Liver (tissue), 8 donors: ENCODE measurements at regions not wholly inside any gene's neighbourhood (a gene's known extent, or its start where the extent isn't known, plus 50 kb on each side); places are given as distances from the start of the nearest gene placed in this dataset.

Experiments
- DNase-seq: peaks from one replicate; pipeline ENCODE4 v3.0.0-alpha.2; 2017; ENCODE audit warnings: low spot score
- H3K27ac ChIP-seq, 2 donors: one replicate each; pipeline ENCODE4 v1.7.0; 2013; ENCODE audit warnings: inconsistent platforms in 2 of 2, low read length in 2 of 2, control low read depth in 1 of 2, low read depth in 1 of 2, mild to moderate bottlenecking in 1 of 2
- H3K27me3 ChIP-seq, 4 donors: one replicate each; pipeline versions ENCODE4 v1.6.1 to v1.7.0; 2013; ENCODE audit warnings: low read length in 3 of 4, inconsistent platforms in 1 of 4, mild to moderate bottlenecking in 1 of 4, moderate library complexity in 1 of 4; ENCODE audit not compliant: control insufficient read depth in 4 of 4, insufficient read depth in 4 of 4
- H3K36me3 ChIP-seq, 4 donors: one replicate each; pipeline versions ENCODE4 v1.6.1 to v1.7.0; 2013; ENCODE audit warnings: low read length in 3 of 4, mild to moderate bottlenecking in 3 of 4, low read depth in 1 of 4, moderate library complexity in 1 of 4; ENCODE audit not compliant: control insufficient read depth in 4 of 4, insufficient read depth in 3 of 4
- H3K4me1 ChIP-seq, 4 donors: one replicate each; pipeline versions ENCODE4 v1.6.1 to v1.7.0; 2013; ENCODE audit warnings: low read length in 3 of 4, mild to moderate bottlenecking in 3 of 4, moderate library complexity in 1 of 4; ENCODE audit not compliant: control insufficient read depth in 4 of 4, insufficient read depth in 4 of 4
- H3K4me3 ChIP-seq, 3 donors: one replicate each; pipeline versions ENCODE4 v1.6.1 to v1.7.0; 2013; ENCODE audit warnings: low read length in 3 of 3, control low read depth in 1 of 3, low read depth in 1 of 3, mild to moderate bottlenecking in 1 of 3
- H3K9ac ChIP-seq, 2 donors: one replicate each; pipeline ENCODE4 v1.7.0; 2013; ENCODE audit warnings: low read length in 2 of 2, mild to moderate bottlenecking in 2 of 2, moderate library complexity in 2 of 2, control low read depth in 1 of 2, low read depth in 1 of 2
- H3K9me3 ChIP-seq, 4 donors: one replicate each; pipeline versions ENCODE4 v1.6.1 to v1.7.0; 2013; ENCODE audit warnings: low read length in 3 of 4; ENCODE audit not compliant: control insufficient read depth in 4 of 4
- EGR1 ChIP-seq, 2 donors: IDR thresholded peaks; 2 replicates each; pipeline ENCODE4 v1.6.1; 2016 to 2018; ENCODE audit warnings: antibody characterized with exemption in 2 of 2, low read depth in 2 of 2
- FOXA1 ChIP-seq: IDR thresholded peaks from 2 replicates; pipeline ENCODE4 v1.6.1; 2016; ENCODE audit warnings: antibody characterized with exemption
- HNF4A ChIP-seq, 2 donors: conservative IDR thresholded peaks; 2 replicates each; pipeline ENCODE4 v1.6.1; 2016; ENCODE audit warnings: antibody characterized with exemption in 2 of 2, mild to moderate bottlenecking in 2 of 2
- HNF4G ChIP-seq: IDR thresholded peaks from 2 replicates; pipeline ENCODE4 v1.6.1; 2016; ENCODE audit warnings: antibody characterized with exemption
- NR2F2 ChIP-seq: IDR thresholded peaks from 2 replicates; pipeline ENCODE4 v1.6.1; 2016; ENCODE audit warnings: antibody characterized with exemption
- SP1 ChIP-seq: IDR thresholded peaks from 2 replicates; pipeline ENCODE4 v1.6.1; 2018; ENCODE audit warnings: antibody characterized with exemption, mild to moderate bottlenecking
- YY1 ChIP-seq: IDR thresholded peaks from 2 replicates; pipeline ENCODE4 v1.6.1; 2016; ENCODE audit warnings: antibody characterized with exemption, mild to moderate bottlenecking
- WGBS: extraction: QIAGEN DNeasy Blood & Tissue Kit; methylation state at CpG from one replicate; pipeline ENCODE4 v1.1.7; 2013; 5-methylcytosine and 5-hydroxymethylcytosine counted together
- TF ChIP-seq, protein P1 (sequence below): IDR thresholded peaks from 2 replicates; pipeline ENCODE4 v1.6.1; 2016; ENCODE audit warnings: antibody characterized with exemption
- TF ChIP-seq, protein P2 (sequence below): IDR thresholded peaks from 2 replicates; pipeline ENCODE4 v1.6.1; 2016; ENCODE audit warnings: antibody characterized with exemption
- TF ChIP-seq, protein P3 (sequence below): fragments of 150-350 bp; IDR thresholded peaks from 2 replicates; pipeline ENCODE4 v1.5.1; 2017; ENCODE audit warnings: improper control_type of control experiment, low read depth, low read length; ENCODE audit not compliant: missing input control
- TF ChIP-seq, protein P4 (sequence below): IDR thresholded peaks from 2 replicates; pipeline ENCODE4 v1.6.1; 2016; ENCODE audit warnings: antibody characterized with exemption, mild to moderate bottlenecking
- donor health status: healthy.
- donor health status: healthy.
- donor health status: healthy.
- donor health status: healthy.
- donor health status: healthy.

DNA sequence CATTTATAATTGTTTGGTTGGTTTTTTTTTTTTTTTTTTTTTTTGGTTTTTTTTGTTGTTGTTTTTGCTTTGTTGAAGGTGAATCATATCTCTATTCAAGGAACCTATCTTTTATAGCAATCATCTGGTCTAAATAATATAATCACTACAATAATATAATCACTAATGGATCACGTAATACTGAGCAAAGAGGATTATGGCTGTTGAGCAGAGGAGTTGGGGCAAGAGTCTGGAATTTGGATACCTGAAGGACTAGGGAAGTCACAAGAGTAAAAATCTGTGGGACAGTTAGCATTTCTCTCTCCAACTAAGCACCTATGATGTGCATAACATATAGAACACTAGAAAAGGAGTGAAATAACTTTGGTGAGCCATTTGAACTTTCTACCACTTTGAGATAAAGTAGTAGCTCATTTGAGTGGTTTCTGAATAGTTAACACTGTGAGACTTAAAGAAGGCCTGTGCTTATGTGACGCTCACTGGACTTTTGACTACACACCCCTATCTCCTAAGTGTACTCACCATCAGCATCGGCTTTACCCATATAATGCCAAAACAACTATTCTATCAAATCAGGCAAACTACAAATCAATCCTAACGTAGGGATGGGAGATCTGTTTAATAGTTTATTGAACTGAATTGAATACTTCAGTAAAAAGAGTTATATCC lies 564.9 kb upstream of the TUSC1 start (continued):
- TF ChIP-seq, protein P1, sequence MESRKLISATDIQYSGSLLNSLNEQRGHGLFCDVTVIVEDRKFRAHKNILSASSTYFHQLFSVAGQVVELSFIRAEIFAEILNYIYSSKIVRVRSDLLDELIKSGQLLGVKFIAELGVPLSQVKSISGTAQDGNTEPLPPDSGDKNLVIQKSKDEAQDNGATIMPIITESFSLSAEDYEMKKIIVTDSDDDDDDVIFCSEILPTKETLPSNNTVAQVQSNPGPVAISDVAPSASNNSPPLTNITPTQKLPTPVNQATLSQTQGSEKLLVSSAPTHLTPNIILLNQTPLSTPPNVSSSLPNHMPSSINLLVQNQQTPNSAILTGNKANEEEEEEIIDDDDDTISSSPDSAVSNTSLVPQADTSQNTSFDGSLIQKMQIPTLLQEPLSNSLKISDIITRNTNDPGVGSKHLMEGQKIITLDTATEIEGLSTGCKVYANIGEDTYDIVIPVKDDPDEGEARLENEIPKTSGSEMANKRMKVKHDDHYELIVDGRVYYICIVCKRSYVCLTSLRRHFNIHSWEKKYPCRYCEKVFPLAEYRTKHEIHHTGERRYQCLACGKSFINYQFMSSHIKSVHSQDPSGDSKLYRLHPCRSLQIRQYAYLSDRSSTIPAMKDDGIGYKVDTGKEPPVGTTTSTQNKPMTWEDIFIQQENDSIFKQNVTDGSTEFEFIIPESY: no peak

DNA sequence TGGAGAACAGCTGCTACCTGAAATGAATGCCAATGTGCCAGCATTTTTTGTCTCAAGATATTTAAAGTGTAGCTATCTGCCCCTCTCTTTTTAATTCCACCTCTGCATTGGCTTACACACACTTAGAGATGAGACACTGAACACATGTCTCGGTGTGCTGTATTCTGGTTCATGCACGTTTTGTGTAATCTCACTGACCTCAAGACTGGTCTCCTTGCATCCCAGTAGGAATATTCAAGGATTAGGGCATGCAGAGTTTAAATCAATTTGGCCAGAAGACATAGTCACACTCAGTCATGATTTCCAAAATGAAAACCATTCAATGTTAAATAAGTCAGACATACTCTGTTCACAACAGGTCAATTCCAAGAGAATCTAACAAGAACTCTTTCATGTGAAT lies 561.8 kb upstream of the TUSC1 start:
- H3K4me1 ChIP-seq: no peaks in the 10 kb centered on the region
- H3K36me3 ChIP-seq: no peaks in the 10 kb centered on the region
- WGBS: 65% methylated on average over 2 of the region's 2 CpGs
- no peak overlapping the region for H3K27ac ChIP-seq
- H3K9ac ChIP-seq: no peak overlapping the region
- TF ChIP-seq NR2F2 (no peak), HNF4A (conservative IDR thresholded peaks at IDR 0.05) (no peak)
- TF ChIP-seq, protein P2, sequence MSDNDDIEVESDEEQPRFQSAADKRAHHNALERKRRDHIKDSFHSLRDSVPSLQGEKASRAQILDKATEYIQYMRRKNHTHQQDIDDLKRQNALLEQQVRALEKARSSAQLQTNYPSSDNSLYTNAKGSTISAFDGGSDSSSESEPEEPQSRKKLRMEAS: no peak
- TF ChIP-seq, protein P3, sequence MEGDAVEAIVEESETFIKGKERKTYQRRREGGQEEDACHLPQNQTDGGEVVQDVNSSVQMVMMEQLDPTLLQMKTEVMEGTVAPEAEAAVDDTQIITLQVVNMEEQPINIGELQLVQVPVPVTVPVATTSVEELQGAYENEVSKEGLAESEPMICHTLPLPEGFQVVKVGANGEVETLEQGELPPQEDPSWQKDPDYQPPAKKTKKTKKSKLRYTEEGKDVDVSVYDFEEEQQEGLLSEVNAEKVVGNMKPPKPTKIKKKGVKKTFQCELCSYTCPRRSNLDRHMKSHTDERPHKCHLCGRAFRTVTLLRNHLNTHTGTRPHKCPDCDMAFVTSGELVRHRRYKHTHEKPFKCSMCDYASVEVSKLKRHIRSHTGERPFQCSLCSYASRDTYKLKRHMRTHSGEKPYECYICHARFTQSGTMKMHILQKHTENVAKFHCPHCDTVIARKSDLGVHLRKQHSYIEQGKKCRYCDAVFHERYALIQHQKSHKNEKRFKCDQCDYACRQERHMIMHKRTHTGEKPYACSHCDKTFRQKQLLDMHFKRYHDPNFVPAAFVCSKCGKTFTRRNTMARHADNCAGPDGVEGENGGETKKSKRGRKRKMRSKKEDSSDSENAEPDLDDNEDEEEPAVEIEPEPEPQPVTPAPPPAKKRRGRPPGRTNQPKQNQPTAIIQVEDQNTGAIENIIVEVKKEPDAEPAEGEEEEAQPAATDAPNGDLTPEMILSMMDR: no peak
- no peak overlapping the region for H3K4me3 ChIP-seq
- no peaks in the 10 kb centered on the region for H3K27me3 ChIP-seq
- no peaks in the 10 kb centered on the region for H3K9me3 ChIP-seq
- DNase-seq: no peak

DNA sequence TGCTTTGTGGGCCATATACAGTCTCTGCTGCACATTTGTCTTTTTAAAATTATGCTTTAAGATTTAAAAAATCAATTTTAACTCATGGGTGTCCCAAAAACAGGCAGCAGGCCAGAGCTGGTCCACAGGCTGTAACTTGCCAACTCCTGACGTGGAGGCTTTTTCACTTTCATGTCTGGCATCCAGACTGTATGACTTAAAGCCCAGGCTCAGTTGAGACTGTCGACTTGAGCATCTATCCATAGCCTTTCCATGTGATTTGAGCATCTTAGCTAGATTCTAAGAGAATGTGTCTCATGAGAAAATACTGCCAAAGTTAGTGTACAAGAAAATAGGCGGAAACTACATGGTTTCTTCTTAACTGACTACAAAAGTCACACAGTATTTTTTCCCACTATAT lies 559.0 kb upstream of the TUSC1 start:
- DNase-seq: no peak
- no peak overlapping the region for H3K4me3 ChIP-seq
- no peaks in the 10 kb centered on the region for H3K9me3 ChIP-seq
- no peak overlapping the region for H3K9ac ChIP-seq
- H3K36me3 ChIP-seq: no peaks in the 10 kb centered on the region
- no peak overlapping the region for H3K27ac ChIP-seq
- 51% methylated on average over 3 of the region's 3 CpGs for WGBS
- no peaks in the 10 kb centered on the region for H3K27me3 ChIP-seq
- H3K4me1 ChIP-seq: no peaks in the 10 kb centered on the region
- no peak for TF ChIP-seq YY1
- TF ChIP-seq, protein P3: no peak

DNA sequence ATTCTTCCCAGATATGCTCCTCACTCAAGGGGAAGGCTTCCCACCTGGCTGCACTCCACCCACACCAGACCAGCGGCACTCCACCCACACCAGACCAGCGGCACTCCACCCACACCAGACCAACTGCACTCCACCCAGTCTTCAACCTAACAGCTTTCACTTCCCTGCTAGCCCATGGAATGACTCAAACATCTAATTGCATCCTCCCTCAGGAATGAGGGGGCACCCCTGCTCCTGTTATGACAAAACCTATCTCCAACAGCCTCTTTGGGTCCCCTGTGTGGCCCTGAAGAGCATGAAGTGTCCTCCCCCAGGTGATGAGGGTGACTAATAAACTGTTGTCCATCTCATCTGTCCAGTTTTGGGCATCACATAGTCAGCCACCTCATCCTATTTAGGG lies 556.6 kb upstream of the TUSC1 start:
- H3K9ac ChIP-seq: no peak overlapping the region
- H3K9me3 ChIP-seq: no peaks in the 10 kb centered on the region
- WGBS: 65% methylated on average over 2 of the region's 2 CpGs
- no peaks in the 10 kb centered on the region for H3K4me1 ChIP-seq
- H3K27me3 ChIP-seq: no peaks in the 10 kb centered on the region
- no peaks in the 10 kb centered on the region for H3K36me3 ChIP-seq
- H3K4me3 ChIP-seq: no peak overlapping the region
- no peak for DNase-seq
- H3K27ac ChIP-seq: no peak overlapping the region
- TF ChIP-seq, protein P2: no peak
- TF ChIP-seq SP1: no peak
- TF ChIP-seq, protein P4, sequence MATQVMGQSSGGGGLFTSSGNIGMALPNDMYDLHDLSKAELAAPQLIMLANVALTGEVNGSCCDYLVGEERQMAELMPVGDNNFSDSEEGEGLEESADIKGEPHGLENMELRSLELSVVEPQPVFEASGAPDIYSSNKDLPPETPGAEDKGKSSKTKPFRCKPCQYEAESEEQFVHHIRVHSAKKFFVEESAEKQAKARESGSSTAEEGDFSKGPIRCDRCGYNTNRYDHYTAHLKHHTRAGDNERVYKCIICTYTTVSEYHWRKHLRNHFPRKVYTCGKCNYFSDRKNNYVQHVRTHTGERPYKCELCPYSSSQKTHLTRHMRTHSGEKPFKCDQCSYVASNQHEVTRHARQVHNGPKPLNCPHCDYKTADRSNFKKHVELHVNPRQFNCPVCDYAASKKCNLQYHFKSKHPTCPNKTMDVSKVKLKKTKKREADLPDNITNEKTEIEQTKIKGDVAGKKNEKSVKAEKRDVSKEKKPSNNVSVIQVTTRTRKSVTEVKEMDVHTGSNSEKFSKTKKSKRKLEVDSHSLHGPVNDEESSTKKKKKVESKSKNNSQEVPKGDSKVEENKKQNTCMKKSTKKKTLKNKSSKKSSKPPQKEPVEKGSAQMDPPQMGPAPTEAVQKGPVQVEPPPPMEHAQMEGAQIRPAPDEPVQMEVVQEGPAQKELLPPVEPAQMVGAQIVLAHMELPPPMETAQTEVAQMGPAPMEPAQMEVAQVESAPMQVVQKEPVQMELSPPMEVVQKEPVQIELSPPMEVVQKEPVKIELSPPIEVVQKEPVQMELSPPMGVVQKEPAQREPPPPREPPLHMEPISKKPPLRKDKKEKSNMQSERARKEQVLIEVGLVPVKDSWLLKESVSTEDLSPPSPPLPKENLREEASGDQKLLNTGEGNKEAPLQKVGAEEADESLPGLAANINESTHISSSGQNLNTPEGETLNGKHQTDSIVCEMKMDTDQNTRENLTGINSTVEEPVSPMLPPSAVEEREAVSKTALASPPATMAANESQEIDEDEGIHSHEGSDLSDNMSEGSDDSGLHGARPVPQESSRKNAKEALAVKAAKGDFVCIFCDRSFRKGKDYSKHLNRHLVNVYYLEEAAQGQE: no peak
- TF ChIP-seq, protein P3: no peak
- no peak for TF ChIP-seq FOXA1
- TF ChIP-seq EGR1 (IDR thresholded peaks at IDR 0.05; ENCODE audit: low read depth in 2 of 2): no peak
- no peak for TF ChIP-seq HNF4G
